Spleen (tissue), 11 donors: ENCODE measurements at regions not wholly inside any gene's neighbourhood (a gene's known extent, or its start where the extent isn't known, plus 50 kb on each side); places are given as distances from the start of the nearest gene placed in this dataset.

Experiments used
- DNase-seq: peaks from one replicate; pipeline ENCODE4 v3.0.0-alpha.2; 2020
- H3K27ac ChIP-seq, 8 donors: fragments of 200-600 bp; sonication (generic) in 7 of 8; 1 replicate in 4 of 8; 2 replicates in 4 of 8; pipeline versions ENCODE4 v1.5.0 to v1.8.0; 2016 to 2021; ENCODE audit warnings: inconsistent platforms in 4 of 8, mild to moderate bottlenecking in 4 of 8, moderate library complexity in 1 of 8
- H3K27me3 ChIP-seq, 7 donors: fragments of 200-600 bp; sonication (generic) in 6 of 7; replicated peaks in 1 of 7; 1 replicate in 4 of 7; 2 replicates in 3 of 7; pipeline versions ENCODE4 v1.5.0 to v1.8.0; 2016 to 2021; ENCODE audit warnings: inconsistent platforms in 3 of 7, mild to moderate bottlenecking in 1 of 7
- H3K36me3 ChIP-seq, 6 donors: fragments of 200-600 bp; sonication (generic) in 5 of 6; 1 replicate in 4 of 6; 2 replicates in 2 of 6; pipeline versions ENCODE4 v1.5.0 to v1.8.0; 2016 to 2021; ENCODE audit warnings: inconsistent platforms in 2 of 6
- H3K4me1 ChIP-seq, 6 donors: fragments of 200-600 bp; sonication (generic) in 5 of 6; 1 replicate in 3 of 6; 2 replicates in 3 of 6; pipeline versions ENCODE4 v1.5.0 to v1.8.0; 2016 to 2021; ENCODE audit warnings: inconsistent platforms in 3 of 6
- H3K4me3 ChIP-seq, 8 donors: fragments of 200-600 bp; sonication (generic) in 7 of 8; 1 replicate in 4 of 8; 2 replicates in 4 of 8; pipeline versions ENCODE4 v1.5.0 to v1.8.0; 2016 to 2021; ENCODE audit warnings: inconsistent platforms in 4 of 8, mild to moderate bottlenecking in 4 of 8, moderate library complexity in 2 of 8
- H3K9me3 ChIP-seq, 8 donors: fragments of 200-600 bp; sonication (generic) in 7 of 8; 1 replicate in 4 of 8; 2 replicates in 4 of 8; pipeline versions ENCODE4 v1.5.0 to v1.8.0; 2016 to 2021; ENCODE audit warnings: inconsistent platforms in 4 of 8
- POLR2A ChIP-seq, 3 donors: fragments of 450-650 bp; IDR thresholded peaks; one replicate each; pipeline ENCODE4 v1.5.1; 2017; ENCODE audit warnings: antibody characterized with exemption in 3 of 3, mild to moderate bottlenecking in 1 of 3
- POLR2AphosphoS5 ChIP-seq, 3 donors: sonication (generic); formaldehyde crosslinking; IDR thresholded peaks; one replicate each; pipeline ENCODE4 v1.5.1; 2017; ENCODE audit warnings: antibody characterized with exemption in 3 of 3
- WGBS, 5 donors: extraction: QIAGEN DNeasy Blood & Tissue Kit in 3 of 5; methylation state at CpG; one replicate each; pipeline versions ENCODE4 v1.1.5 to v1.1.7; 2013 to 2018; 5-methylcytosine and 5-hydroxymethylcytosine counted together
- intact Hi-C: fragments of 100-400 bp; cut with DNase I; formaldehyde crosslinking; loops from one replicate; pipeline ENCODE4 v1.15.0; 2023; ENCODE audit warnings: low total_unique reads
- TF ChIP-seq, protein P1 (sequence below), 11 experiments: fragments of 200-600 bp in 7 of 11; fragments of 450-650 bp in 4 of 11; sonication (generic) in 4 of 11; IDR thresholded peaks in 8 of 11; conservative IDR thresholded peaks in 3 of 11; 1 replicate in 7 of 11; 2 replicates in 4 of 11; pipeline versions ENCODE4 v1.4.0 to v1.8.0; 2016 to 2021; ENCODE audit warnings: antibody characterized with exemption in 11 of 11, inconsistent platforms in 4 of 11, mild to moderate bottlenecking in 1 of 11
- donor health status: healthy with polysubstance abuse.
- donor health status: DM: no; HTN: no; CAD: no; lungs with moderate emphysema.
- donor health status: DM: no; HTN: no; CAD: no.
- donor health status: Bipolar disorder and iron deficiency.
- donor health status: healthy.
- donor health status: DM: no; HTN: no; CAD: no.
- donor health status: DM: yes; HTN: yes; CAD: no.

DNA sequence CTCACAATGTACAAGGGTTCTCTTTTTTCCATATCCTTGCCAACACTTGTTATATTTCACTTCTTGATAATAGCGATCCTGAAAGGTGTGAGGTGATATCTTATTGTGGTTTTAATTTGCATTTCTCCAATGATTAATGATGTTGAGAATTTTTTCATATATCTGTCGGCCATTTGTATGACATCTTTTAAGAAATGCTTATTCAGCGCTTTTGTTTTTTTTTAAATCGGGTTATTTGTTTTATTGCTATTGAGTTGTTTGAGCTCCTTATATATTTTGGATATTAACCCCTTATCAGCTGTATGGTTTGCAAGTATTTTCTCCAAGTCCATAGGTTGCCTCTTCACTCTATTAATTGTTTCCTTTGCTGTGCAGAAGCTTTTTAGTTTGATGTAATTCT lies 218.8 kb downstream of the MTERF1 start:
- H3K9me3 ChIP-seq, result no peaks in the 10 kb centered on the region
- no peak for DNase-seq
- no peak overlapping the region for H3K27ac ChIP-seq
- intact Hi-C loops, result no loop called here
- H3K27me3 ChIP-seq, result no peaks in the 10 kb centered on the region
- H3K4me3 ChIP-seq, result no peak overlapping the region
- no peaks in the 10 kb centered on the region for H3K4me1 ChIP-seq
- WGBS, 5 donors, result 90 to 94% (median 92%) methylated on average over 4 of the region's 4 CpGs
- TF ChIP-seq POLR2AphosphoS5 (IDR thresholded peaks at IDR 0.05) (no peak), POLR2A (IDR thresholded peaks at IDR 0.05) (no peak)
- TF ChIP-seq, protein P1, sequence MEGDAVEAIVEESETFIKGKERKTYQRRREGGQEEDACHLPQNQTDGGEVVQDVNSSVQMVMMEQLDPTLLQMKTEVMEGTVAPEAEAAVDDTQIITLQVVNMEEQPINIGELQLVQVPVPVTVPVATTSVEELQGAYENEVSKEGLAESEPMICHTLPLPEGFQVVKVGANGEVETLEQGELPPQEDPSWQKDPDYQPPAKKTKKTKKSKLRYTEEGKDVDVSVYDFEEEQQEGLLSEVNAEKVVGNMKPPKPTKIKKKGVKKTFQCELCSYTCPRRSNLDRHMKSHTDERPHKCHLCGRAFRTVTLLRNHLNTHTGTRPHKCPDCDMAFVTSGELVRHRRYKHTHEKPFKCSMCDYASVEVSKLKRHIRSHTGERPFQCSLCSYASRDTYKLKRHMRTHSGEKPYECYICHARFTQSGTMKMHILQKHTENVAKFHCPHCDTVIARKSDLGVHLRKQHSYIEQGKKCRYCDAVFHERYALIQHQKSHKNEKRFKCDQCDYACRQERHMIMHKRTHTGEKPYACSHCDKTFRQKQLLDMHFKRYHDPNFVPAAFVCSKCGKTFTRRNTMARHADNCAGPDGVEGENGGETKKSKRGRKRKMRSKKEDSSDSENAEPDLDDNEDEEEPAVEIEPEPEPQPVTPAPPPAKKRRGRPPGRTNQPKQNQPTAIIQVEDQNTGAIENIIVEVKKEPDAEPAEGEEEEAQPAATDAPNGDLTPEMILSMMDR (IDR thresholded peaks at IDR 0.05 in 8 of 11, conservative IDR thresholded peaks at IDR 0.05 in 3 of 11), result no peak
- no peaks in the 10 kb centered on the region for H3K36me3 ChIP-seq

DNA sequence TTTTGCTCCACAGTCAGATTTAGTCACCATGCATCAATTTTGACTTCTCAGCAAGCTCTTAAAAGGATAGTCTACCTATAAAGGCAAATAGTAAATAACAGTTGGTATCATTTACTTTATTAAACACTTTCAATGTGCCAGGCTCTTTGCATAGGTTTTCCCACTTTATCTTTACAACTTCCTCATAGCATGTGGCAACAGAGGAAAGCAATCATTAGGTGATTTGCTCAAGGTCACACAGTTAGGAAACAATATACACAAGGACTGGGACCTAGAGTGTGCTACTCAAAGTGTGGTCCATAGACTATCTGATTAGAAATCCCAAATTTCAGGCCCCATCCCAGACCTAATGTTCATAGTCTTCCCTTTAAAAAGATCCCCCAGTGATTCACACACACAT lies 212.3 kb downstream of the MTERF1 start:
- no peak for DNase-seq
- Histone ChIP-seq H3K27ac (no peak overlapping the region), H3K27me3 (no peaks in the 10 kb centered on the region), H3K9me3 (no peaks in the 10 kb centered on the region), H3K4me3 (no peak overlapping the region), H3K36me3 (no peaks in the 10 kb centered on the region), H3K4me1 (no peaks in the 10 kb centered on the region)
- TF ChIP-seq POLR2AphosphoS5 (IDR thresholded peaks at IDR 0.05), result no peak
- TF ChIP-seq, protein P1 (IDR thresholded peaks at IDR 0.05 in 8 of 11, conservative IDR thresholded peaks at IDR 0.05 in 3 of 11), result no peak
- no peak for TF ChIP-seq POLR2A (IDR thresholded peaks at IDR 0.05)
- intact Hi-C loops, result no loop called here

DNA sequence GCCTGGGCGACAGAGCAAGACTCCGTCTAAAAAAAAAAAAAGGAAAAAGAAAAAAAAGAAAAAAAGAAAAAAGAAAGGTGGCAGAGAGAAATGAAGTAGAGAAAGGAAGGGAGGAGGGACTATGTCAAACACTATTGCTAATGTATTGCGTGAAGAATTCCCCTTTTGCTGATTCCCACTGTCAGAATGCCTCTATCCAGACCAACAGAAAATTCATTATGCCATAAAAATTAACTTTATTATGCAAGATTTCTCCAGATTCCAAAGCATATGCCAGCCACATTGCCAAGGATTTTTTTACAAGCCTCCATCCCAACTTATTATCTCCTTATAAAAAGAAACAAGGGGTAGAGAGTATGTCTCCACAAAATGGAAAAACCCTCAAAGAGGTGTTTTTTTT lies 209.3 kb downstream of the MTERF1 start:
- WGBS, 5 donors, result 90 to 97% (median 92%) methylated on average over 2 to 3 of the region's 3 CpGs
- intact Hi-C loops, result no loop called here

DNA sequence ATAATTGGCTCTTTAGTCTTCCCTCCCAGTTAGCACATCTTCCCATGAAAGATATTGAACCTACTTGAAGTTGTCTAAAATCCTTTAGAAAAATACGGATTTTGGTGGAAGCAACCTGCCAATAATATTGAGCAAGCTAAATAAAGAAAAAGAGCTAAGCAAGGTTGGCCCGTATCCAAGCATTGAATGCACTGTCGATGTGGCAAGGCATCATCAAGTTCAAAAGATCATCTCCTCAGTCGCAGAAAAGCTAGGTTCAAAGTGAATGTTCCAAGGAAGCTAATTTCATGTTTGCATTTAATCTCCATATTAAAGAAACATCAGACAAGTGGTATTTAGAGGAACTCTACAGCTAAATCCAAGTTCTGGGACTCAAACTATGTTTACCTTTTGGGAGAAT lies 206.0 kb downstream of the MTERF1 start:
- intact Hi-C loops, result no loop called here
- Histone ChIP-seq H3K27ac (no peak overlapping the region), H3K4me1 (no peaks in the 10 kb centered on the region), H3K27me3 (no peaks in the 10 kb centered on the region), H3K36me3 (no peaks in the 10 kb centered on the region), H3K4me3 (no peak overlapping the region), H3K9me3 (peaks cover 0 to 13% (median 6%) of the 10 kb centered on the region in 8 donors)
- DNase-seq, result no peak
- WGBS, 5 donors, result 65 to 78% (median 75%) methylated on average over 4 of the region's 4 CpGs
- TF ChIP-seq POLR2AphosphoS5 (IDR thresholded peaks at IDR 0.05), result no peak

More for the DNA sequence above, 209.3 kb downstream of the MTERF1 start:
- Histone ChIP-seq H3K4me1 (no peaks in the 10 kb centered on the region), H3K27me3 (no peaks in the 10 kb centered on the region), H3K4me3 (no peak overlapping the region), H3K36me3 (no peaks in the 10 kb centered on the region), H3K9me3 (no peaks in the 10 kb centered on the region), H3K27ac (no peak overlapping the region)
- no peak for DNase-seq
- TF ChIP-seq POLR2A (IDR thresholded peaks at IDR 0.05) (no peak), POLR2AphosphoS5 (IDR thresholded peaks at IDR 0.05) (no peak)
- TF ChIP-seq, protein P1 (IDR thresholded peaks at IDR 0.05 in 8 of 11, conservative IDR thresholded peaks at IDR 0.05 in 3 of 11), result no peak

DNA sequence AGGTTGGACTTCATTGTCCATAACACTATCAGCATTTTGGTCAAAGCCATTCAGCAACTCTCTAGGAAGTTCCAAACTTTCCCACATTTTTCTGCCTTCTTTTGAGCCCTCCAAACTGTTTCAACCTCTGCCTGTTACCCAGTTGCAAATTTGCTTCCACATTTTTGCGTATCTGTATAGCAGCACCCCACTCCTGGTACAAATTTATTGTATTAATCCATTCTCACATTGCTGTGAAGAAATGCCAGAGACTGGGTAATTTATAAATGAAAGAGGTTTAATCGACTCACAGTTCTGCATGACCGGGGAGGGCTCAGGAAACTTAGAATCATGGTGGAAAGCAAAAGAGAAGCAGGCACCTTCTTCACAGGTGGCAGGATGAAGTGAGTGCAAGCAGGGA lies 198.8 kb downstream of the MTERF1 start:
- 89 to 97% (median 93%) methylated on average over 3 of the region's 3 CpGs for WGBS, 5 donors
- peaks cover 0 to 51% (median 42%) of the 10 kb centered on the region in 8 donors for H3K9me3 ChIP-seq
- H3K27ac ChIP-seq, result no peak overlapping the region
- TF ChIP-seq, protein P1 (IDR thresholded peaks at IDR 0.05 in 8 of 11, conservative IDR thresholded peaks at IDR 0.05 in 3 of 11), result no peak
- TF ChIP-seq POLR2A (IDR thresholded peaks at IDR 0.05), result no peak
- TF ChIP-seq POLR2AphosphoS5 (IDR thresholded peaks at IDR 0.05), result no peak
- no peaks in the 10 kb centered on the region for H3K4me1 ChIP-seq
- DNase-seq, result no peak
- intact Hi-C loops, result no loop called here
- no peak overlapping the region for H3K4me3 ChIP-seq
- no peaks in the 10 kb centered on the region for H3K27me3 ChIP-seq
- H3K36me3 ChIP-seq, result no peaks in the 10 kb centered on the region
